T-helper 1 cell treated with Interleukin-12 subunit alpha and Interleukin-12 subunit beta and Interleukin-4 antibody, amounts not matched to agents 30 μg/mL and 1 μg/mL, for 36 hours (primary cell): ENCODE measurements at regions not wholly inside any gene's neighbourhood (a gene's known extent, or its start where the extent isn't known, plus 50 kb on each side); places are given as distances from the start of the nearest gene placed in this dataset.

Experiments
- H3K27ac Mint-ChIP-seq: one replicate; pipeline ENCODE4 v1.8.0; 2021; ENCODE audit warnings: mild to moderate bottlenecking, mixed read lengths
- H3K27me3 Mint-ChIP-seq: one replicate; pipeline ENCODE4 v1.8.0; 2021; ENCODE audit warnings: low read depth, mixed read lengths
- H3K36me3 Mint-ChIP-seq: one replicate; pipeline ENCODE4 v1.8.0; 2021; ENCODE audit warnings: low read depth, mixed read lengths
- H3K4me1 Mint-ChIP-seq: one replicate; pipeline ENCODE4 v1.8.0; 2021; ENCODE audit warnings: low read depth, mixed read lengths
- H3K4me3 Mint-ChIP-seq: one replicate; pipeline ENCODE4 v1.8.0; 2021; ENCODE audit warnings: mild to moderate bottlenecking, moderate library complexity, mixed read lengths
- H3K9me3 Mint-ChIP-seq: one replicate; pipeline ENCODE4 v1.8.0; 2021; ENCODE audit warnings: mixed read lengths

DNA sequence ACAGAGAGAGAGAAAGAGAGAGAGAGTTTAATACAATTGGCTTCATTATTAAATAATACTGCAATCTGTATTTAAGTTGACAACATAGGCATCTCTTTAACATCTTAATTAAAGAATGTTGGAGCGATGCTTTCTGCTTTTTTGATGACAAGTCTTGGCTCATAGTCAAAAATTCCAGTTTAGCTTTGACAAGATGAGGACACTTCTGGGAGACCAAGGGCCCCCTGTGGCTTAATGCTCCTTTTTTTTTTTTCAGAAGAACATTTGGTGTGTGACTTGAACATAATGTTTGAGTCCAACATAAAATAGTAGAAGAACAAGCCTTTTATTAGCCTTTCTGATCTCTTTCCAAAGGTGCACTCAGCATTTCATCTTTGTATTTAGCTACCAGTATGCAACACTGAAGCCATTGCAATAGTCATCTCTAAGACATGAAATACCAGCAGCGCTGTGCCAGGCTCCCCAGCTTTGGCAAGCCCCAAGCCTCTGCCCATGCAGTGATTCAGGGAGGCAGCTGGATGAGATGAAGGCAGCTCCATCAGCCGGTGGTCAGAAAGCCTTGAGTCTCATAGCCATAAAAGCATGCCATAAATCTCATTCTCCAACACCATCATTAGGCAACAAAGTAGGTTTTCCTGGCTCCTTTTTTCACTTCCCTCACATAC lies 349.4 kb upstream of the SEMA6D start:
- no peaks in the 10 kb centered on the region for H3K27me3 Mint-ChIP-seq
- no peak overlapping the region for H3K27ac Mint-ChIP-seq
- H3K9me3 Mint-ChIP-seq = no peaks in the 10 kb centered on the region
- no peak overlapping the region for H3K4me3 Mint-ChIP-seq
- H3K4me1 Mint-ChIP-seq = no peaks in the 10 kb centered on the region
- no peaks in the 10 kb centered on the region for H3K36me3 Mint-ChIP-seq

DNA sequence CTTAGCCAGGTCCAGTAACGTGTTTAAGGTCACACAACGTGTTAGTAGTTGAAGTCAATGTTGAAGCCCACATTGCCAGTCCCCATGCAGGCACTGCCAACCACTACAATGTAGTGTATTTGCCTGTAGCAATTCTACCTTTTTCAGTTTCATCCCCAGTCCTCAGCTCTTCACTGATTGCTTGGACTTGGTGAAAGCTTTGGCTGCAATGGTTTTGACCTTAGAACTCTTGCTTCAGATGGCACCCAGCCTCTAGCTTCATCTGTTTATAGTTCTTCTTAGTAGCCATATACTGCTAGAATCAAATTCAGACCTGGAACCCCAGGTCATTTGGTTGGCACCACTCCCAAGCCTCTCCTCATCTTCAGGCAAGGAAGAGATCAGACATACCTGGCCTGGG lies 345.4 kb upstream of the SEMA6D start:
- no peak overlapping the region for H3K27ac Mint-ChIP-seq
- no peak overlapping the region for H3K4me3 Mint-ChIP-seq
- H3K27me3 Mint-ChIP-seq = no peaks in the 10 kb centered on the region
- H3K36me3 Mint-ChIP-seq = no peaks in the 10 kb centered on the region
- no peaks in the 10 kb centered on the region for H3K9me3 Mint-ChIP-seq
- H3K4me1 Mint-ChIP-seq = no peaks in the 10 kb centered on the region

DNA sequence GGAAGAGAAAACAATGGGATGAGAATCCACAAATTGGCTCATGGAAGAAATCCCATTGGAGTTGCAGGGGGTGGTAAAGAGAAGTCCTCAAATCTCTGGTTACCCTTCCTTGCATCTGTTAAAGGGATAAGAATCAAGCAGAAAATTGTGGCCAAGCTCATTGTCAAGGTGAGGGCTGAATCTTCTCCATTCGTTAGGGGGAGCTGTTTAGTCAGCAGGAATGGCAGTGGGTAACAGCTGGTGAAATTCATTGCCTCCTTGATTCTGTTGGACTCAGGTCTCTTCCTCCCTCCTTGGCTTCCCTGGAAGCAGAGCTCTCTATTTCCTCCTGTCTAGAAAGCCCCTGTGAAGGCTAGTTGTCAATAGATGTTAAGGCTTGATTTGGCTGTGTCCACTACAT lies 343.1 kb upstream of the SEMA6D start:
- Mint-ChIP-seq H3K27ac (no peak overlapping the region), H3K9me3 (peaks cover 2% of the 10 kb centered on the region), H3K36me3 (no peaks in the 10 kb centered on the region), H3K4me3 (no peak overlapping the region), H3K27me3 (no peaks in the 10 kb centered on the region), H3K4me1 (no peaks in the 10 kb centered on the region)

DNA sequence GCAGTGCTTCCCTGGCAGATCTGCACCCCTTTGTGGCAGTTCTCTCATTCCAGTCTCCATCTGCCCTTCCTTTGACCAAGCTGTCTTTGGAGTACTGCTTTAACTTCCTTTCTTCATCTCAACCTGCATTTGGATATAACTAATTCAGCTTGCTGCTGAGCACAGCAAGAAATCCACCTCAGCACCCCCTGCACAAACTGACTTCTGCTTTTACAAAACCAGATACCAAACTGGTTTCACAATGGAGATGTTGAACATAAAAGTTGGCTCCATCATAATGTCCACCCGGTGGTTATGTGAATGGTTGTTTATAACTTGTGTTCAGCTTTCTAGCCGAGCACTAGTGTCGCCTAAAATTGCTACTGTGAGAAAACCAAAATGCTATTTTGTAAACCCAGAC lies 341.1 kb upstream of the SEMA6D start:
- H3K36me3 Mint-ChIP-seq = no peaks in the 10 kb centered on the region
- H3K9me3 Mint-ChIP-seq = peaks cover 5% of the 10 kb centered on the region
- no peak overlapping the region for H3K4me3 Mint-ChIP-seq
- no peaks in the 10 kb centered on the region for H3K4me1 Mint-ChIP-seq
- H3K27ac Mint-ChIP-seq = no peak overlapping the region
- no peaks in the 10 kb centered on the region for H3K27me3 Mint-ChIP-seq

DNA sequence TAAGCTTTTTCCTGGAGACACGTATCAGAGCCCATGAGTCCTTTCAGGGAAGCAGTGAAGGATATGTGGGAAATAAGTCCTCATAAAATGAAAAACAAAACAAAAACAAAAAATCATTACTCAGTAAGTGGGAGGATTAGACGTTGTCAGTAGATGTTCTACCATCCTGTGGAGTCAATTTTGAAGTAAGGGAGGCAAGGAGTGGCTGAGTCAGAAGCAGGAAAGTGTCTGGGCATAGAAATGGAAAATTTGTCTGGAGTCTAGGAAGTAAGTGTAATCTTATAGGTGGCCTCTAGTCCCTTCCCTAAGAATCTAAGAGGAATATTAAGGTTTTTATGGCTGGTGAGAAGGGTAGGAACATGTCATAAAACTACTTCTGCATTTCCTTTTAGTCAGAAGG lies 339.8 kb upstream of the SEMA6D start:
- no peak overlapping the region for H3K4me3 Mint-ChIP-seq
- no peaks in the 10 kb centered on the region for H3K27me3 Mint-ChIP-seq
- H3K36me3 Mint-ChIP-seq = no peaks in the 10 kb centered on the region
- peaks cover 5% of the 10 kb centered on the region for H3K9me3 Mint-ChIP-seq
- H3K4me1 Mint-ChIP-seq = no peaks in the 10 kb centered on the region
- no peak overlapping the region for H3K27ac Mint-ChIP-seq

DNA sequence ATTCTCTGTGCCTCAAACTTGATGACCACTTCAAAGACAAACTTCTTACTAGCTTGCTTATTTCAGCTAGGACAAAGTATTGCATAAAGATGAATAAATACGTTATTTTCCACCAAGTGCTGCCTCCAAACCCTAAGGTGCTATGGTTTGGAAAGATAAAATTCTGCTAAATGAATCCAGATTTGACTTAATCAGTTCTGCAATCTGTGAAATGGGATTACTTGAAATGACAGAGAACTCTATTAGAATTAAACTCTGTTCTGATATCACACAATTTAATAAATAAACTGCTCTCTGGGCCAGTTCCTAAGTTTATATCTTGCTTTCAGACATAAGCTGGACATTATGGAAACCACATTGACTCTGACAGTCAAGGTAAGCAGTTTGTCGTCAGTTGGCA lies 338.8 kb upstream of the SEMA6D start:
- Mint-ChIP-seq H3K27ac (no peak overlapping the region), H3K27me3 (no peaks in the 10 kb centered on the region), H3K4me3 (no peak overlapping the region), H3K4me1 (no peaks in the 10 kb centered on the region), H3K36me3 (no peaks in the 10 kb centered on the region), H3K9me3 (peaks cover 5% of the 10 kb centered on the region)

DNA sequence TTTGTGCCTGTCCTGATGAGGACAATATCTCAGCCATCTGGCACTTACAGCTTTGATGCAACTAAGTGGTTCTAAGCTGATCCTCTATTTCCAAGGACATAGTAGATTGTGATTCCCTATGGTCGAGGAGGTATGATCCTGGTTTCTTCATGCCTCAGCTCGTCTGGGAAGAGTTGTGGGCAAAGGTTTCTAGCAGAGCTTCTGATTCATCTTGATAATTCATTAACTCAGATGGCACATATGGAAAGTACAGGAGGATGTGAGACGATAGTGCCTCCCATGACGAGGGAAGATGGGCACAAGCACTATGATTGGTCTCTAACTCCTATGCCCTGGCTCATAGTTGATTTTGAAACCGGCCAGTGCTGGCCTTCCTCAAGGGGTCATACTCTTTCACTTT lies 334.2 kb upstream of the SEMA6D start:
- Mint-ChIP-seq H3K27ac (no peak overlapping the region), H3K9me3 (peaks cover 5% of the 10 kb centered on the region), H3K27me3 (no peaks in the 10 kb centered on the region), H3K4me1 (no peaks in the 10 kb centered on the region), H3K4me3 (no peak overlapping the region), H3K36me3 (no peaks in the 10 kb centered on the region)

DNA sequence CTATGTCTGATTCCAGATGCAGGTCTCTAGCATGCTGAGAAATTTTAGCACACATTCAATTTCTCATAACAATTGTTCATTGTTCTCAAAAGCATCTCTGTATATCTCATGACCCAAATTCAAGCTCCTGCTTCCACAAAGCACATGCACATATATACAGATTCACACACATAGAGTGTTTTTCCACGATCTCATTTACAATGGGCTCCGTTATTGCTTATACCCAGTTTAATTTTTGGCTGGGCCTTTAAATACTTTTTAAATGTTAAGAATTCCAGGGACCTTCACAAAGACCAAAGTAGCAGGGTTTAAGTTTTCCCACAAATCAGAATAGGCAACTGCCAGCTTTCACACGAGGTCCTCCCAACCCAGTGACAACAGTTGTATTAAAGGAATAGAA lies 333.5 kb upstream of the SEMA6D start:
- no peaks in the 10 kb centered on the region for H3K27me3 Mint-ChIP-seq
- no peaks in the 10 kb centered on the region for H3K36me3 Mint-ChIP-seq
- H3K9me3 Mint-ChIP-seq = peaks cover 5% of the 10 kb centered on the region
- H3K27ac Mint-ChIP-seq = no peak overlapping the region
- H3K4me1 Mint-ChIP-seq = no peaks in the 10 kb centered on the region
- H3K4me3 Mint-ChIP-seq = no peak overlapping the region

DNA sequence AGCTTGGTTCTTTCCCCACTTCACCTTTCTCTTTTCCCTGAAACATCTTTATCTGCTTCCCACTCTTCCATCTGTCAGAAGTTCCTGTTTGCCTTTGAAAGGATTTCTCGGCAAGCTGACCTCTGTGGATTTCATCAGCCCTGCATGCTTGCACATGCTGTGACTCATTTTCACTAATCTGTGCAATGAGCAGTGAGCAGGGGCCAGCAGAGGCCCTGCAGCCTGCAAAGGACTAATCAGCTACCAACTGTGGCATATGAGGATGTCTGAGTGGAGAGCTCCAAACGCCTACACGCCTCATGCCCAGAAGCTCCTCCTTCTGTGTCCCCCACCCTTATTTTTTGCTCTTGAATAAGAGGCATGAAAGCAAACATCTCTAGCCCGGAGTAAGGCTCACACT lies 333.0 kb upstream of the SEMA6D start:
- Mint-ChIP-seq H3K4me1 (no peaks in the 10 kb centered on the region), H3K27ac (no peak overlapping the region), H3K9me3 (peaks cover 2% of the 10 kb centered on the region), H3K27me3 (no peaks in the 10 kb centered on the region), H3K36me3 (no peaks in the 10 kb centered on the region), H3K4me3 (no peak overlapping the region)

DNA sequence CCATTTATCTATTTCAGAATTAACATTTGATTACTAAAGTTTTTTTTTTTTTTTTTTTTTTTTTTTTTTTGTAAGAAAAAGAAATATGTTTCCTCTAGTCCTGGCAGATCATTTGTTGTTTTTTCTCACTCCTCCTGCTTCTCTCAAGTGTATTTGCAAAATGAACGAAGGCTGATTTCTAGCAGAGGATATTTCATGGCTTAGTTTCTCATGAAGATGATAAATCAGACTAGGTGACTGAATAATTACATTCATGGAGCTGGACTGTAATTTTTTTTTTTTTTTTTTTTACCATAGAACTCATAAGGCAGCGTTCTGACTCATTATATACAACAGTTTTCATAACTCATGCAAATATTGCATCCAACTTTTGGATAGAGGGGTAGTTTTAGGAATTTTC lies 332.5 kb upstream of the SEMA6D start:
- H3K36me3 Mint-ChIP-seq = no peaks in the 10 kb centered on the region
- no peaks in the 10 kb centered on the region for H3K27me3 Mint-ChIP-seq
- no peaks in the 10 kb centered on the region for H3K4me1 Mint-ChIP-seq
- H3K27ac Mint-ChIP-seq = no peak overlapping the region
- H3K9me3 Mint-ChIP-seq = no peaks in the 10 kb centered on the region
- no peak overlapping the region for H3K4me3 Mint-ChIP-seq

DNA sequence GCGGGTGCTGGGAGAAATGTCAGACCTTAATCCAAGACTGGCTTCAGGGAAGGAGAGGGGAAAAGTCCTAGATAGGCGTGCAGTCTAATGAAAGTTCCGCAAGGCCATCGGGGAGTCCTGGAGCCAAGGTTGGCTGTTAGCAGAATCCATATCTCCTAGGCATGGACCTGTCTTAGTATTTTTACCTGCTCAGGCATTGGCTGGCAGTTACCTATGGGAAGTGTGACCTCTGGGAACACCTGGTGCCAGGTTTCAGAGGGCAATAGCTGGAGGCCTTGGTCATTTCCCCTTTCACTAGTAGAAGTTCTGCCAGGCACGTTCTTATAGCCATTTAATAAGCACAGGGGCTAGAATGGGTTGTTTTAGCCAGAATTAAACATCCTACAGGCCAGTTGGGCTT lies 330.8 kb upstream of the SEMA6D start:
- Mint-ChIP-seq H3K36me3 (no peaks in the 10 kb centered on the region), H3K9me3 (no peaks in the 10 kb centered on the region), H3K27ac (no peak overlapping the region), H3K4me1 (no peaks in the 10 kb centered on the region), H3K27me3 (no peaks in the 10 kb centered on the region), H3K4me3 (no peak overlapping the region)

DNA sequence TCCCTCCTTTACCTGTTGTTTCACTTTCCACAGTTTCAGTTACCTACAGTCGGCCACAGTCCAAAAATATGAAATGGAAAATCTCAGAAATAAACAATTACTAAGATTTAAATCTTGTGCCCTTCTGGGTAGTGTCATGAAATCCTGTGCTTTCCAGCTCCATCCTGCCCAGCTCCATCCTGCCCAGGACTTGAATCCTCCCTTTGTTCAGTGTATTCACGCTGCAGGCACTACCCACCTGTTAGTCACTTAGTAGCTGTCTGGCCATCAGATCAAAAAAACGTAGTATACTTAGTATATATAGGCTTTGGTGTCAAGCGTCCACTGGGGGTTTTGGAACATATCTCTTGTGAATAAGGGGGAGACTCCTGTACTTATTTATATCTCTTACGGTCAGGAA lies 329.0 kb upstream of the SEMA6D start:
- Mint-ChIP-seq H3K4me3 (no peak overlapping the region), H3K27me3 (no peaks in the 10 kb centered on the region)

DNA sequence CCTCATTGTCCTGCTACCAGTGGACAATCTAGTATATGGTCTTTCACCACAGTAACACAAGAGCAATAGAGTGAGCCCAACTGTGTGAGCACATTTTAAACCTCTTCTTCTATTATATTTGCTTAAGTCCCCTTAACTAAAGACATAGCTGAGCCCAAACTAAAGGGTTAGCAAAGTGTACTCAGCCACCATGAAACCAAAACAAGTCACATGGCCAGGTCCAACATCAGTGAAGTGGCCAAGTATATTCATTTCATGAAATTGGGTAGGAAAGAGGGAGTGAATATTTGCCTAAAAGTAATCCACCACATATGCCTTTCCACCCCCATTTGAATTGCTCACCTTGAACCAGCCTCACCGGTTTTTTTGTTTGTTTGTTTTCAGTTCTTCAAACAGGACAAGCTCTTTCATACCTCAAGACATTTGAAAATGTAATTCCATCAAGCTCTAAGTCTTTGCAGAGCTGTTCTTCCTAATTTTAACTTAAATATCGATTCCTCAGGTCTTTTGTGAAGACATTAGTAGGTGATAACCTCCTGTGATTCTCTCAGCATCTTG lies 327.0 kb upstream of the SEMA6D start:
- no peak overlapping the region for H3K4me3 Mint-ChIP-seq
- no peaks in the 10 kb centered on the region for H3K9me3 Mint-ChIP-seq
- no peak overlapping the region for H3K27ac Mint-ChIP-seq
- H3K4me1 Mint-ChIP-seq = no peaks in the 10 kb centered on the region
- H3K27me3 Mint-ChIP-seq = no peaks in the 10 kb centered on the region
- no peaks in the 10 kb centered on the region for H3K36me3 Mint-ChIP-seq

More for the DNA sequence above, 329.0 kb upstream of the SEMA6D start:
- Mint-ChIP-seq H3K9me3 (no peaks in the 10 kb centered on the region), H3K36me3 (no peaks in the 10 kb centered on the region), H3K4me1 (no peaks in the 10 kb centered on the region), H3K27ac (no peak overlapping the region)

DNA sequence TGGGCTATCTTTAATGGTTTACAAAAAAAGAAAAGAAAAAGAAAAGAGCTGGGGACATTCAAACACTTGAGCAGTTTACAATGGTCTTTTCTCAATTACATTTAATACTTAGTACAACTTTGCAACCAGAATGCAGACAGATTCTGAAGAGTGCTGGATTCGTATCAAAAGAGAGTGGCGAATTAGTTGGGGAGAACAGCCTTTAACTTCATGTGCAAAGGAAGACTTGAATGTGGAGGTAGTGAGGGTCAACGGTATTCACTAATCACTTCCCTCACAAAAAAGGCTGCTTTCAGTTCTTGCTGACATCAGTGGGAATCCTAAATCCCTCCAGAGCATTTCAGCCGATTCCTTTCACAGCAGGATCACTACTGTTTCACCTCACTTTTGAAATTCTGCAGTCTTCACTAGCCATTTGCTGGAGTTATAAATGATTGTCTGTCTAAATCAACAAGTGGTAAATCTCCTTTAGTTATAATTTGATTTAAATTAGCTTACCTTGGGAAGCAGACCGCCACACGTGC lies 323.0 kb upstream of the SEMA6D start:
- Mint-ChIP-seq H3K27me3 (no peaks in the 10 kb centered on the region), H3K27ac (no peak overlapping the region), H3K4me1 (no peaks in the 10 kb centered on the region), H3K9me3 (no peaks in the 10 kb centered on the region), H3K4me3 (no peak overlapping the region), H3K36me3 (no peaks in the 10 kb centered on the region)

DNA sequence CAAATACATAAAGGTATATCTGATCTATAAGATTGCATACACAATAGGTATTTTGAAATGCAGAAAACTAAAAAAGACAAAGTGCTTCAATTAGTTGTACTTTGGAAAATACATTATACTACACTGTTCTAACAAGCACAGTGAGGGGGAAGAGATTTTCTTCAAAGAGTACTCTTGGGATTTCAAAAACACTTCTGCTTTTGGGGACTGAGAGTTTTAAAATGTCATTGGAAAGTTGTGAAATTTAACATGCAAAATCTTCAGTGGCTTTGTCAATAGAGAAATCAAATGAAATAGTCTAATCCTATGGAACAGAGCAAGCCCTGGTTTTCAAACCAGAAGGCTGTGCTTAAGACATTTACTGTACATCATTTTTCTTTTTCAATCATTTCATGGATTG lies 322.2 kb upstream of the SEMA6D start:
- Mint-ChIP-seq H3K36me3 (no peaks in the 10 kb centered on the region), H3K4me3 (no peak overlapping the region), H3K27me3 (no peaks in the 10 kb centered on the region), H3K27ac (no peak overlapping the region), H3K9me3 (no peaks in the 10 kb centered on the region), H3K4me1 (no peaks in the 10 kb centered on the region)

DNA sequence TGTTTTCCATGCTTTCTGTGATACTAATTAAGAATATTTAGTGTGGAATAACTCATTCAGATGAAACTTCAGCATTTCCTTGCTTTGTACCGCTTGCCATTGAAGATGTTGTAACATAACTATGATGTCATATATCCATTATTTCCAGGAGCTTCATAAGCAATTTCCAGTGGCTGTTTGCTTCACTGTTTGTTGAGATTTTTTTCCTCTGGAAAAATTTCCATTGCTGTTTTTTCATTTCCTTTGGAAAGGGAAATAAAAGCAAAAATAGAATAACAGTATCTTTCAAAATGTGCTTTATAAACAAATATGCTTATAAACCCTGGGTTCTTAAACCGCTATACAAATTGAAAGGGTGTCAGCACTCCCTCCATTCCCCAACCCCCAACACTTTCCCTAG lies 319.6 kb upstream of the SEMA6D start:
- H3K27me3 Mint-ChIP-seq = no peaks in the 10 kb centered on the region
- H3K9me3 Mint-ChIP-seq = no peaks in the 10 kb centered on the region
- no peak overlapping the region for H3K4me3 Mint-ChIP-seq
- H3K4me1 Mint-ChIP-seq = no peaks in the 10 kb centered on the region
- no peaks in the 10 kb centered on the region for H3K36me3 Mint-ChIP-seq
- H3K27ac Mint-ChIP-seq = no peak overlapping the region
